LoVo (cell line): ENCODE measurements at regions not wholly inside any gene's neighbourhood (a gene's known extent, or its start where the extent isn't known, plus 50 kb on each side); places are given as distances from the start of the nearest gene placed in this dataset.

Source experiments
- DNase-seq: peaks from one replicate; pipeline ENCODE4 v3.0.0-alpha.2; 2016; ENCODE audit warnings: low spot score

- DNase-seq, result no peak
Observed at GRCh38 chr2:185891403-185891802, 152.8 kb downstream of the FSIP2 start.

- no peak for DNase-seq
Observed at GRCh38 chr2:185891804-185892411, 153.3 kb downstream of the FSIP2 start.

- no peak for DNase-seq
Observed at GRCh38 chr2:185892484-185892883, 153.9 kb downstream of the FSIP2 start.

GRCh38 chr2:185894223-185894622, 155.6 kb downstream of the FSIP2 start:
- DNase-seq, result no peak

GRCh38 chr2:185895828-185896693, 157.5 kb downstream of the FSIP2 start:
- DNase-seq, result no peak

GRCh38 chr2:185899366-185899765, 160.8 kb downstream of the FSIP2 start:
- no peak for DNase-seq

- no peak for DNase-seq
Observed at GRCh38 chr2:185919155-185919554, 180.6 kb downstream of the FSIP2 start.

- DNase-seq, result no peak
Observed at GRCh38 chr2:185921048-185921756, 182.6 kb downstream of the FSIP2 start.

- no peak for DNase-seq
Observed at GRCh38 chr2:185934232-185934631, 195.6 kb downstream of the FSIP2 start.

GRCh38 chr2:185939858-185940257, 201.3 kb downstream of the FSIP2 start:
- DNase-seq, result no peak

- no peak for DNase-seq
Observed at GRCh38 chr2:185942855-185943254, 204.3 kb downstream of the FSIP2 start.

- DNase-seq, result no peak
Observed at GRCh38 chr2:185947722-185948121, 209.1 kb downstream of the FSIP2 start.

- DNase-seq, result no peak
Observed at GRCh38 chr2:185952100-185952499, 213.5 kb downstream of the FSIP2 start.

- no peak for DNase-seq
Observed at GRCh38 chr2:185954389-185954788, 215.8 kb downstream of the FSIP2 start.

GRCh38 chr2:185955050-185955449, 216.4 kb downstream of the FSIP2 start:
- no peak for DNase-seq

- DNase-seq, result no peak
Observed at GRCh38 chr2:185967335-185967734, 228.7 kb downstream of the FSIP2 start.

GRCh38 chr2:185970148-185970852, 231.7 kb downstream of the FSIP2 start:
- peak; percentile 61 for DNase-seq

- DNase-seq, result no peak
Observed at GRCh38 chr2:185978634-185979407, 240.2 kb downstream of the FSIP2 start.

GRCh38 chr2:185979546-185980071, 241.0 kb downstream of the FSIP2 start:
- peak; percentile 27 for DNase-seq

- DNase-seq, result no peak
Observed at GRCh38 chr2:185980944-185981343, 242.3 kb downstream of the FSIP2 start.

GRCh38 chr2:185984670-185985069, 246.1 kb downstream of the FSIP2 start:
- no peak for DNase-seq
